MCF 10A (cell line): ENCODE measurements at regions not wholly inside any gene's neighbourhood (a gene's known extent, or its start where the extent isn't known, plus 50 kb on each side); places are given as distances from the start of the nearest gene placed in this dataset.
A peak's percentile ranks its signal among the peaks of the same experiment; 100 is the strongest.

Experiments used
- BruUV-seq: library from RNA; stranded (reverse); fragments of 400-500 nt; replicated peaks from 2 replicates; lab custom pipeline; 2021; lab: Mats Ljungman, UMichigan
- CTCF ChIA-PET: fragments of 300-600 bp; sonication (Branson Sonifier 250); formaldehyde crosslinking; extraction: SDS; loops from one replicate; lab custom pipeline; 2021; ENCODE audit warnings: antibody characterized with exemption, inconsistent platforms; lab: Yijun Ruan, JAX
- POLR2A ChIA-PET: fragments of 300-600, 350-650 bp; sonication (Branson Sonifier 250); formaldehyde crosslinking; extraction: SDS; loops from one replicate; lab custom pipeline; 2020; ENCODE audit warnings: antibody characterized with exemption, inconsistent platforms; lab: Yijun Ruan, JAX
- DNase-seq: peaks from one replicate; pipeline ENCODE4 v3.0.0-alpha.2; 2018; ENCODE audit not compliant: unreplicated experiment
- H3K27ac Mint-ChIP-seq: one replicate; pipeline ENCODE4 v1.8.0; 2022; ENCODE audit warnings: mild to moderate bottlenecking, low read depth, mixed read lengths; ENCODE audit not compliant: unreplicated experiment
- H3K27me3 Mint-ChIP-seq: one replicate; pipeline ENCODE4 v1.8.0; 2022; ENCODE audit warnings: mixed read lengths; ENCODE audit not compliant: insufficient read depth, unreplicated experiment
- H3K36me3 Mint-ChIP-seq: one replicate; pipeline ENCODE4 v1.8.0; 2022; ENCODE audit warnings: mild to moderate bottlenecking, moderate library complexity, mixed read lengths; ENCODE audit not compliant: insufficient read depth, unreplicated experiment
- H3K4me1 Mint-ChIP-seq: one replicate; pipeline ENCODE4 v1.8.0; 2022; ENCODE audit warnings: mixed read lengths; ENCODE audit not compliant: insufficient read depth, unreplicated experiment
- H3K4me3 Mint-ChIP-seq: one replicate; pipeline ENCODE4 v1.8.0; 2022; ENCODE audit warnings: mild to moderate bottlenecking, moderate library complexity, mixed read lengths; ENCODE audit not compliant: unreplicated experiment
- H3K9me3 Mint-ChIP-seq: one replicate; pipeline ENCODE4 v1.8.0; 2022; ENCODE audit warnings: mixed read lengths; ENCODE audit not compliant: unreplicated experiment
- CTCF ChIP-seq: fragments of 200-600 bp; IDR thresholded peaks from one replicate; pipeline ENCODE4 v1.8.0; 2022; ENCODE audit warnings: antibody characterized with exemption, mild to moderate bottlenecking; ENCODE audit not compliant: unreplicated experiment
- intact Hi-C: fragments of 100-400 bp; cut with micrococcal nuclease; formaldehyde crosslinking; loops from 2 replicates; pipeline ENCODE4 v1.14.1; 2022

DNA sequence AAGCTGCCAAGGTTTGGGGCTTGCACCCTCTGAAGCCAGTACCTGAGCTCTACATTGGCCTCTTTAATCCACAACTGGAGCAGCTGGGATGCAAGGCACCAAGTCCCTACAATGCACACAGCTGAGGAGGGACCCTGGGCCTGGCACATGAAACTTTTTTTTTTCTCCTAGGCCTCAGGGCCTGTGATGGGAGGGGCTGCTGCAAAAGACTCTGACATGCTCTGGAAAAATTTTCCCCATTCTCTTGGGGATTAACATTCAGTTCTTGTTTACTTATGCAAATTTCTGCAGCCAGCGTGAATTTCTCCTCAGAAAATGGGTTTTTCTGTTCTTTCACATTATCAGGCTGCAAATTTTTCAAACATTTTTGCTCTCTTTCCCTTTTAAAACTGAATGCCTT lies 1072.2 kb downstream of the BRINP3 start:
- Mint-ChIP-seq H3K9me3 (peaks cover 25% of the 10 kb centered on the region), H3K4me1 (no peaks in the 10 kb centered on the region), H3K36me3 (no peaks in the 10 kb centered on the region), H3K27ac (no peak overlapping the region), H3K27me3 (no peaks in the 10 kb centered on the region), H3K4me3 (no peak overlapping the region)
- ChIA-PET POLR2A (interaction anchor here (0.6 kb wide), 1 partner anchor 15 kb away, joined by 4 read pairs; no protein-coding TSS in a partner anchor), CTCF (interaction anchor here (0.6 to 0.7 kb wide), 2 partner anchors 21 to 108 kb away, joined by 3 to 4 read pairs; no protein-coding TSS in a partner anchor)
- no peak for TF ChIP-seq CTCF
- intact Hi-C loops, result no loop called here
- DNase-seq, result no peak
- BruUV-seq, result no TSS peak

- TF ChIP-seq CTCF, result no peak
- no TSS peak for BruUV-seq
- Mint-ChIP-seq H3K27me3 (no peaks in the 10 kb centered on the region), H3K36me3 (no peaks in the 10 kb centered on the region), H3K27ac (no peak overlapping the region), H3K4me1 (no peaks in the 10 kb centered on the region), H3K4me3 (no peak overlapping the region), H3K9me3 (peaks cover 13% of the 10 kb centered on the region)
- CTCF ChIA-PET, result interaction anchor here (0.6 to 1.2 kb wide), 2 partner anchors 10 to 55 kb away, joined by 3 to 5 read pairs; no protein-coding TSS in a partner anchor
- intact Hi-C loops, result no loop called here
- DNase-seq, result no peak
- POLR2A ChIA-PET, result no interaction called here
These were observed 1067.9 kb downstream of the BRINP3 start for GRCh38 chr1:189409774-189410173.

- ChIA-PET CTCF (interaction anchor here (0.6 kb wide), 1 partner anchor 225 kb away, joined by 4 read pairs; no protein-coding TSS in a partner anchor), POLR2A (interaction anchor here (0.6 kb wide), 1 partner anchor 75 kb away, joined by 3 read pairs; no protein-coding TSS in a partner anchor)
- H3K36me3 Mint-ChIP-seq, result no peaks in the 10 kb centered on the region
- H3K27ac Mint-ChIP-seq, result no peak overlapping the region
- no peak overlapping the region for H3K4me3 Mint-ChIP-seq
- no peak for DNase-seq
- intact Hi-C loops, result loop anchor here (5.0 kb wide), 1 partner anchor 897 kb away; no protein-coding TSS in a partner anchor
- H3K4me1 Mint-ChIP-seq, result peaks cover 6% of the 10 kb centered on the region
- no peaks in the 10 kb centered on the region for H3K27me3 Mint-ChIP-seq
- TF ChIP-seq CTCF, result no peak
- BruUV-seq, result no TSS peak
- H3K9me3 Mint-ChIP-seq, result no peaks in the 10 kb centered on the region
These were observed 1052.8 kb downstream of the BRINP3 start for GRCh38 chr1:189424746-189425331.

DNA sequence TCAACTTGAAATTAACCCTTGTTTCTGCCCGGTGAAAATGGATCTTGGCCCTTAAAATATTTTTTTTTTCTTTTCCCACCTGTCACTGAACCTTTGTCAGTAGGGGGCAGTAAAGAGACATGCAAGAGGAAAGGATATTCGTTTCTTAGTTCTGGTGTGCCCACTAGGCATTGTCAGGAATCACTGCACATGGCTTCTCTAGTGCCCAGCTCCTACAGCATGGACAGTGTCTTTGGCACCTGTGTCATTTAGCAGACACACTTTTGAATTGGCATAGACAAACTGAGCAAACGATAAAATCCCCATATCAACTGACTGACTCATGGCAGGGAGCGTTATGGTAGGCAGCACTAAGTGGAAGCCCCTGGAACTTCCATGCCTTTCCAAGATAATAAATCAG lies 1048.1 kb downstream of the BRINP3 start:
- Mint-ChIP-seq H3K27ac (no peak overlapping the region), H3K4me1 (peaks cover 6% of the 10 kb centered on the region), H3K4me3 (no peak overlapping the region), H3K27me3 (no peaks in the 10 kb centered on the region), H3K36me3 (no peaks in the 10 kb centered on the region), H3K9me3 (no peaks in the 10 kb centered on the region)
- CTCF ChIA-PET, result interaction anchor here (0.5 to 1.2 kb wide), 5 partner anchors 164 to 1001 kb away, joined by 3 to 4 read pairs (median 3); no protein-coding TSS in a partner anchor
- TF ChIP-seq CTCF, result peak; percentile 79
- DNase-seq, result peak; percentile 68
- intact Hi-C loops, result loop anchor here (5.0 to 10.0 kb wide), 3 partner anchors 245 to 1005 kb away; no protein-coding TSS in a partner anchor
- no TSS peak for BruUV-seq
- POLR2A ChIA-PET, result no interaction called here
